Endothelial cell of umbilical vein (primary cell): ENCODE measurements at regions not wholly inside any gene's neighbourhood (a gene's known extent, or its start where the extent isn't known, plus 50 kb on each side); places are given as distances from the start of the nearest gene placed in this dataset.

Experiments
- CTCF ChIP-seq, 2 donors: IDR thresholded peaks; 1 replicate in 1 of 2; 2 replicates in 1 of 2; pipeline ENCODE4 v1.5.1; 2011; ENCODE audit warnings: low read length in 2 of 2, mild to moderate bottlenecking in 2 of 2, moderate library complexity in 2 of 2, control low read depth in 1 of 2, inconsistent platforms in 1 of 2, low read depth in 1 of 2; ENCODE audit not compliant: insufficient read depth in 1 of 2; ENCODE audit errors: extremely low read depth in 1 of 2
- FOS ChIP-seq: IDR thresholded peaks from 2 replicates; pipeline ENCODE4 v1.6.1; 2011; ENCODE audit warnings: mild to moderate bottlenecking, low read length, moderate library complexity, borderline replicate concordance; ENCODE audit not compliant: insufficient read depth
- POLR2AphosphoS5 ChIP-seq: IDR thresholded peaks from 2 replicates; pipeline ENCODE4 v1.6.1; 2012; ENCODE audit warnings: low read depth, mild to moderate bottlenecking, control low read depth, low read length, moderate library complexity; ENCODE audit not compliant: insufficient read depth

- TF ChIP-seq CTCF (IDR thresholded peaks at IDR 0.05; ENCODE audit: extremely low read depth in 1 of 2, insufficient read depth in 1 of 2, low read depth in 1 of 2, low read length in 2 of 2) (no peak), POLR2AphosphoS5 (no peak), FOS (no peak)
These were observed 223.2 kb upstream of the PCDH17 start for GRCh38 chr13:57408312-57408711.
